AG04450 (cell line): ENCODE measurements at regions not wholly inside any gene's neighbourhood (a gene's known extent, or its start where the extent isn't known, plus 50 kb on each side); places are given as distances from the start of the nearest gene placed in this dataset.

ENCODE experiments used
- CTCF ChIA-PET: fragments of 300-600, 350-600 bp; formaldehyde crosslinking; extraction: SDS; loops from one replicate; lab custom pipeline; 2022; ENCODE audit warnings: antibody characterized with exemption, inconsistent platforms; lab: Charles Lee
- POLR2A ChIA-PET: fragments of 350-600 bp; formaldehyde crosslinking; extraction: SDS; loops from one replicate; lab custom pipeline; 2021; ENCODE audit warnings: antibody characterized with exemption, inconsistent platforms; lab: Yijun Ruan, JAX
- DNase-seq: peaks from one replicate; pipeline ENCODE4 v3.0.0-alpha.2; 2011; ENCODE audit warnings: low read depth, low spot score
- H3K27ac ChIP-seq: one replicate; pipeline ENCODE4 v1.5.1; 2012; ENCODE audit warnings: low read depth, low read length, control low read depth
- H3K27me3 ChIP-seq: one replicate; pipeline ENCODE4 v1.6.0; 2012; ENCODE audit warnings: low read length; ENCODE audit not compliant: control insufficient read depth, insufficient read depth
- H3K4me3 ChIP-seq: 2 replicates; pipeline ENCODE4 v1.5.1; 2011; ENCODE audit warnings: mild to moderate bottlenecking, low read depth, low read length, control low read depth
- H3K9me3 ChIP-seq: 2 replicates; pipeline ENCODE4 v1.5.1; 2012; ENCODE audit warnings: low read length; ENCODE audit not compliant: control insufficient read depth, insufficient read depth
- CTCF ChIP-seq: IDR thresholded peaks from 2 replicates; pipeline ENCODE4 v1.5.1; 2011; ENCODE audit warnings: low read depth, low read length, control low read depth, inconsistent platforms

- Histone ChIP-seq H3K9me3 (no peaks in the 10 kb centered on the region), H3K27me3 (no peaks in the 10 kb centered on the region), H3K27ac (no peak overlapping the region), H3K4me3 (no peak overlapping the region)
- no peak for TF ChIP-seq CTCF
- no peak for DNase-seq
- ChIA-PET POLR2A (no interaction called here), CTCF (interaction anchor here (0.5 kb wide), 1 partner anchor 1186 kb away, joined by 3 read pairs; no protein-coding TSS in a partner anchor)
These were observed 132.3 kb upstream of the SDK2 start for GRCh38 chr17:73776351-73777130.

- no peak for TF ChIP-seq CTCF
- H3K27ac ChIP-seq, result no peak overlapping the region
- no peaks in the 10 kb centered on the region for H3K9me3 ChIP-seq
- ChIA-PET POLR2A (no interaction called here), CTCF (interaction anchor here (0.5 kb wide), 1 partner anchor 1185 kb away, joined by 3 read pairs; no protein-coding TSS in a partner anchor)
- H3K27me3 ChIP-seq, result no peaks in the 10 kb centered on the region
- no peak overlapping the region for H3K4me3 ChIP-seq
- DNase-seq, result no peak
These were observed 132.8 kb upstream of the SDK2 start for GRCh38 chr17:73777131-73777449.

GRCh38 chr17:73782231-73782630, 138.0 kb upstream of the SDK2 start:
- no peak overlapping the region for H3K4me3 ChIP-seq
- H3K27ac ChIP-seq, result no peak overlapping the region
- H3K9me3 ChIP-seq, result no peaks in the 10 kb centered on the region; the same call in 1 of the 2 replicates
- CTCF ChIA-PET, result no interaction called here
- DNase-seq, result no peak
- no peak for TF ChIP-seq CTCF
- no peaks in the 10 kb centered on the region for H3K27me3 ChIP-seq
- POLR2A ChIA-PET, result no interaction called here

- ChIA-PET POLR2A (no interaction called here), CTCF (no interaction called here)
- Histone ChIP-seq H3K4me3 (no peak overlapping the region), H3K27ac (no peak overlapping the region), H3K27me3 (no peaks in the 10 kb centered on the region), H3K9me3 (no peaks in the 10 kb centered on the region; the same call in 1 of the 2 replicates)
- no peak for TF ChIP-seq CTCF
- no peak for DNase-seq
These were observed 138.6 kb upstream of the SDK2 start for GRCh38 chr17:73782641-73783381.

- no peak overlapping the region for H3K27ac ChIP-seq
- H3K27me3 ChIP-seq, result no peaks in the 10 kb centered on the region
- ChIA-PET POLR2A (no interaction called here), CTCF (no interaction called here)
- no peaks in the 10 kb centered on the region; the same call in 1 of the 2 replicates for H3K9me3 ChIP-seq
- no peak for TF ChIP-seq CTCF
- DNase-seq, result no peak
- H3K4me3 ChIP-seq, result no peak overlapping the region
These were observed 139.1 kb upstream of the SDK2 start for GRCh38 chr17:73783382-73783766.
